Prostate gland (tissue), 2 donors: ENCODE measurements at regions not wholly inside any gene's neighbourhood (a gene's known extent, or its start where the extent isn't known, plus 50 kb on each side); places are given as distances from the start of the nearest gene placed in this dataset.

Source experiments
- CTCF ChIP-seq, 4 experiments: fragments of 200-600 bp in 2 of 4; fragments of 450-650 bp in 2 of 4; sonication (generic) in 2 of 4; IDR thresholded peaks; 1 replicate in 3 of 4; 2 replicates in 1 of 4; pipeline ENCODE4 v1.5.1; 2016 to 2019; ENCODE audit warnings: antibody characterized with exemption in 4 of 4, mild to moderate bottlenecking in 2 of 4, moderate library complexity in 2 of 4
- POLR2A ChIP-seq: fragments of 450-650 bp; IDR thresholded peaks from one replicate; pipeline ENCODE4 v1.6.1; 2016; ENCODE audit warnings: antibody characterized with exemption, mild to moderate bottlenecking
- POLR2AphosphoS5 ChIP-seq: sonication (generic); formaldehyde crosslinking; IDR thresholded peaks from one replicate; pipeline ENCODE4 v1.6.1; 2017; ENCODE audit warnings: antibody characterized with exemption

- TF ChIP-seq CTCF (IDR thresholded peaks at IDR 0.05), result no peak
- no peak for TF ChIP-seq POLR2A
- TF ChIP-seq POLR2AphosphoS5, result no peak
Observed at GRCh38 chr4:149247164-149247563, 568.5 kb downstream of the IQCM start.
